ENCODE measurements at regions not wholly inside any gene's neighbourhood (a gene's known extent, or its start where the extent isn't known, plus 50 kb on each side); places are given as distances from the start of the nearest gene placed in this dataset.

DNA sequence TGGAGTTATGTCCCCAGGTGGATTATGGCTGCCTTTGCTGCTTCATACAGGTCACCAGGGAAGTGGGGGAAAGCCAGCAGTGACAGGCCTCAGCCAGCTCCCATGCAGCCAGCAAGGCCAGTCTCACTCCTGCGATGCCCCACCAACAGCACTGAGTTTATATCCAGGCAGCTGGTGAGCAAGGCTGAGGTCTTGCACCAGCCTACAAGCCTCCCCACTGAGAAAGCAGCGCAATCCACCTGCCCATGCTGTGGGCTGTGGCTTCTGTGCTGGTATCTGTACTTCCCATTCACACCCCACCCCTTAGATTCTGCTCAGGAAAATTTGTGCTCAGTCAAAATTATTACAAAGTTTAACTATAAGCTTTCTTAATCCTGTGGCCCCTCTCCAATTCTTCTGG lies 153.5 kb downstream of the HHIP start:
- no peak for DNase-seq (ENCODE audit: low read depth, low spot score)
- CTCF ChIA-PET = no interaction called here
- TF ChIP-seq, protein P1, sequence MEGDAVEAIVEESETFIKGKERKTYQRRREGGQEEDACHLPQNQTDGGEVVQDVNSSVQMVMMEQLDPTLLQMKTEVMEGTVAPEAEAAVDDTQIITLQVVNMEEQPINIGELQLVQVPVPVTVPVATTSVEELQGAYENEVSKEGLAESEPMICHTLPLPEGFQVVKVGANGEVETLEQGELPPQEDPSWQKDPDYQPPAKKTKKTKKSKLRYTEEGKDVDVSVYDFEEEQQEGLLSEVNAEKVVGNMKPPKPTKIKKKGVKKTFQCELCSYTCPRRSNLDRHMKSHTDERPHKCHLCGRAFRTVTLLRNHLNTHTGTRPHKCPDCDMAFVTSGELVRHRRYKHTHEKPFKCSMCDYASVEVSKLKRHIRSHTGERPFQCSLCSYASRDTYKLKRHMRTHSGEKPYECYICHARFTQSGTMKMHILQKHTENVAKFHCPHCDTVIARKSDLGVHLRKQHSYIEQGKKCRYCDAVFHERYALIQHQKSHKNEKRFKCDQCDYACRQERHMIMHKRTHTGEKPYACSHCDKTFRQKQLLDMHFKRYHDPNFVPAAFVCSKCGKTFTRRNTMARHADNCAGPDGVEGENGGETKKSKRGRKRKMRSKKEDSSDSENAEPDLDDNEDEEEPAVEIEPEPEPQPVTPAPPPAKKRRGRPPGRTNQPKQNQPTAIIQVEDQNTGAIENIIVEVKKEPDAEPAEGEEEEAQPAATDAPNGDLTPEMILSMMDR (IDR thresholded peaks at IDR 0.05; ENCODE audit: insufficient read depth, low read length, missing control alignments) = no peak
- POLR2A ChIA-PET = no interaction called here
- H3K4me3 ChIP-seq (ENCODE audit: low read depth, low read length) = no peak overlapping the region

DNA sequence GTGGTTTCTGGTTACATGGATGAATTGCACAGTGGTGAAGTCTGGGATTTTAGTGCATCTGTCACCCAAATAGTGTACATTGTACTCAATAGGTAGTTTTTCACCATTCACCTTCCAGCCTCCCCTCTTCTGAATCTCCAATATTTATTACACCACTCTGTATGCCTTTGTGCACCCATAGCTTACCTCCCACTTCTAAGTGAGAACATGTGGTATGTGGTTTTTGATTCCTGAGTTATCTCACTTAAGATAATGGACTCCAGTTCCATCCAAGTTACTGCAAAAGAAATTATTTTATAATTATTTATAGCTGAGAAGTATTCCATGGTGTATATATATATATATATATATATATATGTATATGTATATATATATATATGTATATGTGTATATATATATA lies 155.8 kb downstream of the HHIP start:
- ChIA-PET CTCF (no interaction called here), POLR2A (no interaction called here)
- no peak for DNase-seq (ENCODE audit: low read depth, low spot score)
- TF ChIP-seq, protein P1 (IDR thresholded peaks at IDR 0.05; ENCODE audit: insufficient read depth, low read length, missing control alignments) = no peak
- H3K4me3 ChIP-seq (ENCODE audit: low read depth, low read length) = no peak overlapping the region

GRCh38 chr4:144808034-144808433 lies 162.1 kb downstream of the HHIP start:
- CTCF ChIA-PET = no interaction called here
- DNase-seq (ENCODE audit: low read depth, low spot score) = no peak
- TF ChIP-seq, protein P1 (IDR thresholded peaks at IDR 0.05; ENCODE audit: insufficient read depth, low read length, missing control alignments) = no peak
- POLR2A ChIA-PET = no interaction called here
- H3K4me3 ChIP-seq (ENCODE audit: low read depth, low read length) = no peak overlapping the region

GRCh38 chr4:144809056-144809640 lies 163.2 kb downstream of the HHIP start:
- CTCF ChIA-PET = no interaction called here
- TF ChIP-seq, protein P1 (IDR thresholded peaks at IDR 0.05; ENCODE audit: insufficient read depth, low read length, missing control alignments) = no peak
- DNase-seq (ENCODE audit: low read depth, low spot score) = no peak
- no peak overlapping the region for H3K4me3 ChIP-seq (ENCODE audit: low read depth, low read length)
- POLR2A ChIA-PET = no interaction called here

DNA sequence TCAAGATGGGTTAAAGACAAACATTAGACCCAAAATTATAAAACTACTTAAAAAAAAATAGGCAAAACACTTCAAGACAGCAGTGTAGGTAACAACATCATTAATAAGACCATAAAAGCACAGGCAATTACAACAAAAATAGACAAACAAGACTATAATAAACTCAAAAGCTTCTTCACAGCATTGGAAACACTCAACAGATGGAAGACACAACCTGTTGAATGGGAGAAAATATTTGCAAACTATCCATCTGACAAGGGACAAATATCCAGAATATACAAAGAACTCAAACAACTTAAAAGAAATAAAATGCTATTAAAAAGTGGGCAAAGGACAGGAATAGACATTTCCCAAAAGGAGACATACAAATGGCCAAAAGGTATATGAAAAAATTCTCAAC lies 170.7 kb downstream of the HHIP start:
- H3K4me3 ChIP-seq (ENCODE audit: low read depth, low read length) = no peak overlapping the region
- DNase-seq (ENCODE audit: low read depth, low spot score) = no peak
- ChIA-PET POLR2A (no interaction called here), CTCF (no interaction called here)
- TF ChIP-seq, protein P1 (IDR thresholded peaks at IDR 0.05; ENCODE audit: insufficient read depth, low read length, missing control alignments) = no peak

- no peak overlapping the region for H3K4me3 ChIP-seq (ENCODE audit: low read depth, low read length)
- ChIA-PET POLR2A (no interaction called here), CTCF (no interaction called here)
- DNase-seq (ENCODE audit: low read depth, low spot score) = no peak
- TF ChIP-seq, protein P1 (IDR thresholded peaks at IDR 0.05; ENCODE audit: insufficient read depth, low read length, missing control alignments) = no peak
These were observed 171.1 kb downstream of the HHIP start for GRCh38 chr4:144817081-144817480.
